T-helper 22 cell (primary cell): ENCODE measurements at regions not wholly inside any gene's neighbourhood (a gene's known extent, or its start where the extent isn't known, plus 50 kb on each side); places are given as distances from the start of the nearest gene placed in this dataset.

Experiments used
- DNase-seq: peaks from one replicate; pipeline ENCODE4 v3.0.0-alpha.2; 2020; ENCODE audit warnings: low read depth

DNA sequence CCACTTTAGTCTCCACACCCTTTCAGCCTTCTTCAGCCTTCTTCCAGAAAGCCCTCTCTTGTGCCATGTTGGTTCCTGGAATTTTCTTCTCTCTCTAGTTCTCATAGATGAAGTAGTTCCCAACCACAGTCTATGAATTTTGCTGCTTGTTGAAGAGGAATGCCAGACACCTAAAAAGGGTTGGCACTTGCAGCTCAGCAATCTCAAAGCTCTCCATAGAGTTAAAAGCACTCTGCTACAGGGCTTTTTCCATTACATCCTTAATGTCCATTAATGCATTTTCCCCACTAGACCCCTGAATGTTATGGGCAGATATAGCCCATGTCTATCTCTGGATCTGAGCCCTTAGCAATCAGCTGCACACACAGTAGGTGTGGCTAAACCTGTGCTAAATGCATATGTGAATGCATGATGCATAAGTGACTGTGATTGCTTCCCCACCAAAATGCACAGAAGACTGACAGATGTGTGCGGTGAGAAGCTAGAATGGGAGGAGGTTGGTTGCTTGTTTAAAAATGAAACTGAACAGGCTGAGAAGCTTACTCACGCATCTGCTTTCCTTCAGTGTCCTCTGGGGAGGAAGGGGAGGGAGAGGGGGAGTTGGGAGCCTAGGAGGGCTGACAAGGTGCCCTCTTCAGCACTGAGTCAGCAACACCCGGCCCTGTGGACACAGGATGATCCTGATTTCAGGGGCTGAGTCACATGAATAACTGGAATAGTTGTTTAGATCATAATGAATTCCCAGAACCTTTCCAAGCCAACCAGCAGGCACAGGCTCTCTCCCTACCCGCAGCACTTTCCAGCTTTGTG lies 146.1 kb upstream of the FGGY start:
- DNase-seq = no peak

DNA sequence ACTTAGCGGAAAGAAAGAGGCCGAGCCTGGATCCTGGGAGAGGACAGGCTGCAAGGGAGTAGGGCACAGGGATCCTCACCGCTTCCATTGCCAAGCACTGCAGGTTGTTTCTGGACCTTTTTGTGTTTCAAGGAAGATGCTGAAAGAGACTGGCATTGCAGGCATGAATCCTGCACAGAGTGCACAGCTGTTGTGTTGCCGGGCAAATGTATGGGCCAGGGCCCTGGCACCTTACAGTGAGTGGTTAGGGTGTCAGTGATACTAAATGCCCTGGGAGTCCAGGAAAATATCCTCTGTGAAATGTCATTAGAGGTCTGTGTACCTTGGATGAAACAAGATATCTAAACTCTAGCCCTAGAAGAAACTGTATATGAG lies 145.5 kb upstream of the FGGY start:
- no peak for DNase-seq

DNA sequence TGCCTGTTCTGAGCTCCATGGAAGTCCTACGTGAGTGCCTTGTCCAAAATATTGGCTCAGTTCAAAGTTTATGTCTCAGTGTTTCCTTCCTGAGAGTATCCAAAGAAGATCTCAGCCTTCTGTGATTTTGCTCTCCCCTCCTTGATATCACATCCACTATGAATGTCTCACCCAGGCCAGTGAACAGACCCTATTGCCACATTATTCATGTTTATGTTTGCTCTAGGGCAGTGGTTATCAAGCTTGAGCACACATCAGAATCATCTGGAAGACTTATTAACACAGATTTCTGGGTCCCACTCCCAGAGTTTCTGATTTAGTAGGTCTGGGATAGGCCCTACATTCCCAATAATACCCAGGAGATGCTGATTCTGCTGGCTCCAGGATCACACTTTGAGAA lies 145.0 kb upstream of the FGGY start:
- no peak for DNase-seq

DNA sequence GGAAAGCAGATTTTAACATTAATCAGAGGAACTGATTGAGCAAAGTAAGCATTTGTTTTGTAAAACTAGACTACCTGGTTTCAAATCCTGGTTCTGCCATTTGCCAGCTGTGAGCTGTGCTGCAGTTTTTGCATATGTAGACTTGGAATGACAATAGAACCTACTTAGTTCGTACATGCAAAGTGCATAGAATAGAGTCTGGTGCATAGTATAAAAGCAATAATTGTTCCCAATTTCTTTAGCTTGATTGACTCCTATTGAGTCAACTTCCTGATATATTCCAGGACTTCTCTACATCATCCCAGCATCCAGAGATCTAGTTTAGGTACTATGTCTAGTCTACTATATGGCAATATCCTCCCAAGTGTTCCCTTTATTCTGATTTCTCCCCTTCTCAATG lies 144.4 kb upstream of the FGGY start:
- DNase-seq = no peak

DNA sequence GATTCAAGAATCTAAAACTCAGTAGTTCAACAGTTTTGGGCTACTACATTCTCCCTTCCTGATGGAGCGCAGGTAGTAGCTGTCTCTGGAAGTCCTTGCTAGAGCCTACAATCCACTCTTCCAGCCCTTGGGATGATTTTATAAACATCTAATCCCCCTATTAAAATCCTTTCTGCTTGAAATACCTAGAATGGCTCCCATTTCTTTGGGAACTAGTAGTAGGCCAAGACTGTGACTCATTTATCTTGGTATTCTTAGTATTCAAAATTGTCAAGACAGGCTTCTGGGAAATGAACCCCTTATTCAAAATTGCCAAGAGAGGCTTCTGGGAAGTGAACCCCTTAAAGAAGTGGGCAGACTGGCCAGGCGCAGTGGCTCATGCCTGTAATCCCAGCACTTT lies 142.5 kb upstream of the FGGY start:
- DNase-seq = no peak

DNA sequence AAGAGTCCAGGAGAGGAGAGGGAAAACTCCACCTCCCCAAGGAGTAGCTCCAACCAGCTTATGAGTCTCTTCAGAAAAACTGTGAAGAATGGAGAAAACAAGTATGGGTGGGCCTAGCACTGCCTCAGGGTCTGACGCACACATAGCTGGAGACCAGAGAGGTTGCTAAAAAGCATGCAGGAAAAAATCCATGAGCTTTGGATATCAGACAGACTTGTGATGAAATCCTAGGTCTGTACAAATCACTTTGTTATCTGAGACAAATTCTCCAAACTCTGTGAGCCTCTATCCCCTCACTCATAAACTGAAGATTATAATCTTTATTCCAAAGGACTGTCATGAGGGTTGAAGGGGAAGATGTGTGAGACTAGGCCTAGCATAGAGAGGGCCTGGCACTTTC lies 141.5 kb upstream of the FGGY start:
- no peak for DNase-seq

DNA sequence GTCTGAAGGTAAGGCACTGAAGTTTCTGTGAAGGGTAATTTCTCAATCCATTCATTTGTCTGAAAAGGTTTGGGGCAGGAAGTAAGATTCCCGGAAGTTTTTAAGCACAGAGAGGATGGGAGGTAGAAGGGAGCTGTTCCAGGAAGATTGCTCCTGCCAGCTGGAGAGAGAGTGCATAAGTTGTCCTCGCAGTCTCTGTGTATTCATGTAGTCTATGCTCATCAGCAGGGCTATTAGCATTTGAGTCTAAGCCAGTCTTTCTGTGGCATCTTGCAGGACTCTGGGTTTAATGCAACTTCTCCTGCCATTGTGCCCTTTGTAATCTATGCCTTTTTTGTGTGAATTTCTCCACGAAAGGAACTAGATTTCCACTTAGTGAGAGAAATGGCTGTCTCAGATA lies 140.8 kb upstream of the FGGY start:
- DNase-seq = no peak

DNA sequence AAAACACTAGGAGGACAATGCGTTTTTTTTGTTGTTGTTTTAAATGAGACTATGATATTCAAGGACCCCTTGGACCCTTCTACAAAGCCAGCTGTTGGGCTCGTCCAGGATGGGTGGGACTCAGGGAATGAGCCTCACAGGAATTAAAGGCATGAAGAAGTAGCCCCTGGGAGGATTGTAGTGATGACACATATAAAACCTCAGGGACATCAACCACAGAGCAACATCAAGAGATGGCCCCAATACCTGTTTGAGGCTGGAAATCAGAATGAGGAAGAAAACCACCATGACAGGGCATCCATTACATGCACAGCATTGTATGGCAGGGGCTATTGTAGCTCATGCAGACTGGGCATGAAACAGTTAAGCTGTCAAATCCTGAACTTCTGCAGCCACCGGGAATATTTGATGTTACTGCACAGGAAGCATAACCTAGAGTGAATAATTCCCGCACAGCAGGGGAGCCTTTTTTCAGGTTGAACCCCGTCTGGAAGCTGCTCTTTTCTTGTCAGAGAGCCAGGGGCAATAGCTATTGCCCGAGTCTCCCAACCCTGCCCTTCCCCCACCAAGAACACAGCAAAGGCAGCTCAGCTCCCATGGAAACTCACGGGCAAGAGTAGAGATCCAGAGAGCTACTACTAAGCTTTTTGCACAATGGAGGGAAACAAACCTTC lies 140.2 kb upstream of the FGGY start:
- DNase-seq = no peak

DNA sequence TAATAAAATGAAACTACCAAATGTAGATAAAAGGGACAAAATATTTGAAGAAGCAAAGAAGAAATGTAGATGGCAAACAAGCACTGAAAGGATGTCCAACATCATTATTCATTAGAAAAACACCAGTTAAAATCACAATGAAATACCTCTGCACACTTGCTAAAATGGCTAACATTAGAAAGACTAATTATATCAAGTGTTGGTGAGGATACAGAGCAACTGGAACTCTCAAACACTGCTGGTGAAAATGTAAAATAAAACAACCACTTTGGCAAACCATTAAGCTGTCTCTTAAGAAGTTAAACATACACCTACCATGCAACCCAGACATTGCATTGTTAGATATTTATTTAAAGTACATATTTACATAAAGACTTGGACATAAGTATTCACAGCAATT lies 138.6 kb upstream of the FGGY start:
- no peak for DNase-seq

DNA sequence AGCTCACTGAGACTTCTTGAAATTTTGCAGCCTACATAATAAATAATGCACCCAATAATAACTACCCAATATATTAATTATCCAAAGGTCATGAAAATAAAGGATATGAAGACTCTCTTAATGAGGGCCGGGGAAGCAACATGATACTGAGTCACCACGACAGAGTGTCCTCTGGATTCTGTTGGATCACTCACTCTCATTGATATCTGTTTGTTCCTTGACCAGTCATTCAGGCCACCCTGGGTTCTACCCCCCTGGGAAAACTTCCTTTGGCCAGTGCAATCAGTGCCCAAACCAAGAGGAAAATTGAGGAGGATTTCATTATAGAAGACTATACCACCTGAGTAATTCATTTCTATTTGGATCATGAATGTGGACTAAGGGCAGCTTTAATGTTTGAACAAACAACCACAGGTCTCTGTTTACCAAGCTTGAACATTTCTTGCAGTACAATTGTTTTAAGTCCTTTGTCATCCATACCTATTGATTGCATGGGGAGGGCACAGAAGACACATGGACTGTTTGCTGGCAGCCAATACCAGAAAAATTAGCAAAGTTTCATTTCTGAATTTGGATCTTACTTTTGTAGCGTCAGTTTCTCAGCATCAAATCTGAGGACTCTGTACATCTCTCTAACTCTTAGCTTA lies 137.2 kb upstream of the FGGY start:
- no peak for DNase-seq

DNA sequence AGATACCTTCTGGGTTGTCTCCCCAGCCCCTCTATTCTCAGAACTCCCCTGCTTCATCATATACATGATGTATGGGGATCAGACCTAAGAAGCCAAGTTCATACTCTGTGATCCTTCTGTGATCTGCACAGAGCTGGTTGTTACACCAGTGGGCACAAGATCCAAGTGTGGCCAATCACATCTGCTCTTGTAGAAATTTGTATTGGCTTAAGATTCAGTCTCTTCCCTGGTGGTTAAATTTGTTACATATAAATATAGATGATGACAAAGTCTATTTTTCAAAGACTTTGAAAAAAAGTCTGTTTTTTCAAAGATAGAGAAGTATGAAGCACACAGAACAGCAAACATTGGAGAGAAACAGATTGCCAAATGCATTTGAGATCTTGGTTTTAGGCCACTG lies 135.8 kb upstream of the FGGY start:
- DNase-seq = no peak

DNA sequence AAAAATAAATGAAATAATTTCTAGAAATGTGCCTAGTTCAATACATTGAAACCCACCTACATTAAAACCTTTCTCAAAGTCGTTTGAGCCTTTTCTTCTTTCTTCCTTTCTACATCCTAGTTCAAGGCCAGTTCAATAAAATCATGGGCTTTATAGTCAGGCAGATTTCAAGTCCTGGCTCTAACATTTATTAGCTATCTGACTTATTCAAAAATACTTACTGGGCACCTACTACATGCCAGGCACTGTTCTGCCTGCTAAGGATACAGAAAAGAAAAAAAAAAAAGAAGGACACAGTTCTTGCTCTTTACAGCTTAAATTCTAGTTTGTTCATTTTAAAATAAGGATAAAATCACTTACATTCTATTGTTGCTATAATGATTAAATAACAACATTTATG lies 134.2 kb upstream of the FGGY start:
- DNase-seq = no peak

DNA sequence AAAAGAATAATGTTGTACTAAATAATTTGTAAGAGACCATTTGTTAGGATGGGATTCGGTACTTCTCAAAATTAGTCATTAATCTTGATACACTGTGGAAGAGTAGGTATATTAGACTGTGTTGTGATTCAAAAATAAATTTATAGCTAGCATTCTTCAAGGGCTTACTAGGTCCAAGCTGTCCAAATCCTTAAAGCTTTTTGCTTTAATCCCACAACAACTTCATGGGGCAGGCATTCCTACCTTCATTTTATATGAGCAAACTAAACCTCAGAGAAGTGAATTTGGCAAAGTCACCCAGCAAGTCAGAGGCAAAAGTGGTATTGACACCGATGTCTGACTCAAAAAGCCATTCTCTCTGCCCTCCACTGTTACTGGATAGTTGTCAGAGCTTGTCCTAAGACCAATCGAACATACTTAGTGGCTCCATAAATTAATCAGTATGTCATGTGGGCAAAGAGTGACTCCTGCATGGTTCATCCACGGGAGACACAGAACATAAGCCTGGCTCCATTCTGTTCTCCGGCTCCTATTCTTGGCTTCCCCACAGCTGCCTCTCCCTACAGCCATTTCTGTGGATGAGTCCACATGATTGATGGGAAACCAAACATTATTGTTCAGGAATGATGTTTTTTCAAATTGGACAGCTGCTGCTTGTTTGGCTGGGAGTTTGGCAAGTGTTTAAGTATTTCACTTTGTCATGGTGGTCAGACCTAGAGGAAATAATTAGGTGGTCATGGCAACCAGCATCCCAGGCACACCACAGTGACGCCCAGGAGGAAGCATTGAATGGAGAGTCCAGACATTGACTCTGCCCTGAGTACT lies 133.4 kb upstream of the FGGY start:
- no peak for DNase-seq

DNA sequence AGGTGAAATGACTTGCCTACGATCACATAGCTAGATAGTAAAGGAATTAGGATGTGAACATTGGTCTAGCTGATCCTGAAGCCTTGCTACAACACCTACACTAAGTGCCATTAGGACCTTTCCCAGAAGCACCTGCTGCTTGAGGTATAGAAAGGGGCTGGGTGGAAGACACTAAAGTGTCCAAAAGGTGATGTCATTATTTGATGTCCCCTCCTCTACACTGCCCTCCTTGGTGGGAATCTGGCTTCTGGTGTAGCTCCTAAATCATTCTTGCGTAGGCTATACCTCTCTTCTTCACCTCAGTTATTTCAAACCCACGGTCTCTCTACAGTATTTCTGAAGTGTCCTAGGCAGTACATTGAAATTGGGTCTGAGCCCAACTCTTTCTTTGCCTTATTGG lies 132.5 kb upstream of the FGGY start:
- DNase-seq = no peak

DNA sequence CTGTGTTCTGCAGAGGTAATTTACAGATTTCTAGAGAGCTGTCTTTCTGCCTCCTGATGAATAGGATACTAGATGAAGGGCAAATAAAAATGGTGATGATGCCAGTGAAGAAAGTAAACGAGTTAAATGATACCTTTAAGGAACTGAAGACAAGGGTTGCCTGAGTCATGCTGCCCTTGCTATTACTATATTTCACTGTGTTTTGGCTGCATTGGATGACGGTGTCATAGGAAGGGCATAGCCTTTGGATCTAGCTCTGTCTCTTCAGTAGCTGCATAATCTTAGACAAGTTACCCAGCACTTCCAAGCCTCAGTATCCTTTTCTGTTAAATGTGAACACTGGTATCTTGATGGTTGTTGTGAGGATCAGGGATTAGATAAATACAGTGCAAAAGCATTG lies 131.5 kb upstream of the FGGY start:
- DNase-seq = no peak

DNA sequence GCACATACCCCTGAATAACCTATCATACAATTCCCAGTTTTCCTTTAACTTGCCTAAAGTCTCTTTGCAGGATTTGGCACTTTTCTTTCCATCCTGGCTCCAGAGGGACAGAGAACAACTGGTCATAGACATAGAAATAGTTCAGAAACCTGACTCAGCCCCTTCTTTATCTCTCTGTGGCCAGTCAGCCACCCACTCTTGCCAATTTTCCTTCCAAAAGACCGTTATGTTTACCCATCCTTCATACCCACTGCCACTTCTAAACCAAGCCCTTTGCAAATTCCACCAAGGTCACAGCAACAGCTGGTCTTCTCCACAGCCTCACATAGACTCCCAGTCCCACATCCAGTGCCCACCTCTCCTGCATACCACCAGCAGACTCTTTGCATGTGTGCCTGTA lies 127.2 kb upstream of the FGGY start:
- DNase-seq = no peak

DNA sequence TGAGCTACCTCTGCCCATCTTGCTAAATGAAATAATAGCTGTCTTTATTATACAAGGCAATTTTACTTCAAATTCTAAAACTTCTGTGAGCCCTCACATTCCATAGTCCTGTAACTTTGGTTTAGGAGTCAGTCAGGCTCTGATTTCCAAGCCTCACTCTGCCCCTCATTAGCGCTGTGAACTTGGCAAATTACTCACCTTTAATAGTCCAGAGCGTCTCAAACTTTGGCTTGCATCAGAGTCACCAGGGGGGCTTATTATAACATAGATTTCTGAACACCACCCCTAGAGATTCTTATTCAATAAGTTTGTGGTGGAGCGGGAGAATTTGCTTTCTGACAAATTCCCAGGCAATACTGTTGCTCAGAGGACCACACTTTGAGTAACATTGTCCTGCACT lies 126.2 kb upstream of the FGGY start:
- no peak for DNase-seq

DNA sequence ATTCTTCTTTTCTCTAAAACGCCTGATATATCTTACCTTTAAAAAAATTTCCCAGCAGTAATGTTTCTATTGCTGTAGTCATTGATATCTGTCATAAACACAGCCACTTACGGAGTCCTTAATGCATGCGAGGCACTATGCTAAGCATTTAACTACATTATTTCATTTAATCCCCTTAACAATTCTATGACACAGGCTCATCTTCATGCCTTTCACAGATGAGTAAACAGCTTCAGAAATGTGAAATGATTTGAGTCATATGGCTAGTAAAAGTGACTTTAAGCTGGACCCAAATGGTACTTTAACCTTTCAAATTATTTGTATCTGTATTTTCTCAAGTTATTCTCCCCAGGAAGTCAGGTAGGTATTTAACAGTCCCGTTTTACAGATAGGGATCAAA lies 125.1 kb upstream of the FGGY start:
- no peak for DNase-seq

DNA sequence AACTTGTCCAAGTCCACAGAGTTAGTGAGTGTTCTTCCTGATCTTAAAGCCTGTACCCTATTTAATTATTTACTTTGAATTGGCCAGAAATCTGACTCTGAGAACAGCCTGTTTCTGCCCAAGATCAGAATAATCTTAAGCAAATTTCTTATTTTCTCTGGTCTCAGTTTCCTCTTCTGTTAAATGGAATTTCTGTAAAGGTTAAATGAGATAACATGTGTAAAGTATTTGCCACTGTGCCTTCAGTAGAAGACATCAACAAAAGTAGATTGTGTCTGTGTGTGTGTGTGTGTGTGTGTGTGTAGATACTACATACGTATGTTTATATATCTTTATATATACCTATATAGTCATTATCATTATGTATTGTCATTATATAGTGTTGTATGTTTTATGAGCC lies 124.2 kb upstream of the FGGY start:
- no peak for DNase-seq

DNA sequence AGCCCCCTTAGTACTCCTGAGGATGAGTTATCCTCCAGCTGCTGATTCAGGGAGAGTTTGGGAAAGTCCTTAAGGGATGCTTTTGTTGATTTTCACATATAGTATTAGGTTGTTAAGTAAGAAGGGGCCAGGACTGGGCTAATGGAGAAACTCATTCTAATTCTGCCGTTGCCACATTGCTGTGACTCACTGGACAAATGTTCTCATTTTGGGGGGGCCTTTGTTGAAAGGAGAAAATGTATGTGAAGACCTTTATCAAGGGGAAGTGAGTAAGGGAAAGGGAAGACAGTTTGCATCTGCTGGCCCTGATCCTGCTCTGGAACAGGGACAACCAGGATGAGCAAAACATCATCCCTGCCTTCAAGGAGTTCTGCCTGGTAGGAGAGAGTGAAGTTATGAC lies 123.2 kb upstream of the FGGY start:
- no peak for DNase-seq

DNA sequence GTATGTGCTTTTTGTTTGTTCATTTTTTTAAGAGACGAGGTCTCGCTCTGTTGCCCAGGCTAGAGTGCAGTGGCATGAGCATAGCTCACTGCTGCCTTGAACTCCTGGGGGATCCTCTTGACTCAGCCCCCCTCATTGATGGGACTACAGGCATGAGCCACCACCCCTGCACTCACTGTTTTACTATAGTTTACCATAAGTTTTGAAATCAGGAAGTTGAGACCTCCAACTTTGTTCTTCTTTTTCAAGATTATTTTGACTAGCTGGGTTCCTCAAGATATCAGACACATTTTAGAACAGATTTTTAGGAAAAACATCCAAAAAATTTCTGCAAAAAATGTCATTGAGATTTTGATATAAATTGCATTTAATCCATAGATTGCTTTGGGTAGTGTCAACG lies 120.4 kb upstream of the FGGY start:
- DNase-seq = no peak

DNA sequence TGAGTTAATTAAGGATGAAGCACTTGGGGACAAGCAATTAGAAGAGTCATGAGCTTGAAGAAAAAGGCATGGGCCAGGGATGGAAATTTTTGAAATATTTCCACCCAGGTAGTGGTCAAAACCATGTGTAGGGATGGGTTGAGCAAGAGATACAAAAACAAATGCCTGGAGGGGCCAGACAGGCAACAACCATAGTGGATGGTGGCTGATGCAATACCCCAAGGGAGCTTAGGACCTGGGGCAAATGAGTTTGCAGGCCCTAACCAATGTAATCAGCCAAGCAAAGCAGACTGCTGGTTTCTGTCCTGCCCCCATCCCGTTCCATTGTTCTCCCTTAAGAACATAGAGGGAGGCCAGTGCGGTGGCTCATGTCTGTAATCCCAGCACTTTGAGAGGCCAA lies 119.1 kb upstream of the FGGY start:
- no peak for DNase-seq
